Neural cell (in vitro differentiated cells): ENCODE measurements at regions not wholly inside any gene's neighbourhood (a gene's known extent, or its start where the extent isn't known, plus 50 kb on each side); places are given as distances from the start of the nearest gene placed in this dataset.

Experiments
- CTCF ChIP-seq: fragments of 450-650 bp; IDR thresholded peaks from 2 replicates; pipeline ENCODE4 v1.5.1; 2014; ENCODE audit warnings: antibody characterized with exemption, mild to moderate bottlenecking, moderate library complexity; ENCODE audit not compliant: poor library complexity, severe bottlenecking
- EZH2 ChIP-seq: fragments of 200-600, 300-800 bp; shearing (Covaris generic), sonication (generic); IDR thresholded peaks from 2 replicates; pipeline ENCODE4 v1.6.1; 2014; ENCODE audit warnings: antibody characterized with exemption, low read length, borderline replicate concordance, mild to moderate bottlenecking; ENCODE audit not compliant: insufficient read depth, poor library complexity, severe bottlenecking
- RAD21 ChIP-seq: fragments of 450-650 bp; conservative IDR thresholded peaks from 2 replicates; pipeline ENCODE4 v1.6.1; 2014; ENCODE audit warnings: antibody characterized with exemption, mild to moderate bottlenecking, moderate library complexity
- SMC3 ChIP-seq: fragments of 450-650 bp; conservative IDR thresholded peaks from 2 replicates; pipeline ENCODE4 v1.6.1; 2014; ENCODE audit warnings: antibody characterized with exemption, mild to moderate bottlenecking, moderate library complexity; ENCODE audit not compliant: poor library complexity

GRCh38 chr20:24815196-24815815 lies 133.8 kb upstream of the CST7 start:
- TF ChIP-seq CTCF: no peak
- no peak for TF ChIP-seq RAD21
- TF ChIP-seq SMC3: no peak
- TF ChIP-seq EZH2: no peak
